ENCODE measurements at regions not wholly inside any gene's neighbourhood (a gene's known extent, or its start where the extent isn't known, plus 50 kb on each side); places are given as distances from the start of the nearest gene placed in this dataset.

DNA sequence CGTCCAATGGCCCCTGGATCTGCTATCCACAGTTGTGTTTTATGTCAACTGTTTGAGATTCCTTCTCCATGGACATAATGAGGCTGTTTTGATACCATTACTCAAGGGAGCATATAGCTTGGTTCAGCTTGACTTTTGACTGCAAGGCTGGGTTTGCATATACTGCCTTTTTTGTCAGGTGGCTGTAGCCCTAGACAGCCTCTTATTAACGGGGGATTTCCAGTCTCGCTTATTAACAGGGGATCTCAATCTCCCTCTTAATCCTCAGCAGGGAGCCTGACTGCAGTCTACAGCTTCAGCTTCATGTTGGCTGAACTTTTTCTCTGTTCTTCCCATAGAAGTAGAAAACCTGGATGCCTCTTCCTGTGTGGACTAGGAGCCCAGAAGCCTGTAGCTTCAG, 73.7 kb upstream of the TNC start:
- TF ChIP-seq, protein P1, sequence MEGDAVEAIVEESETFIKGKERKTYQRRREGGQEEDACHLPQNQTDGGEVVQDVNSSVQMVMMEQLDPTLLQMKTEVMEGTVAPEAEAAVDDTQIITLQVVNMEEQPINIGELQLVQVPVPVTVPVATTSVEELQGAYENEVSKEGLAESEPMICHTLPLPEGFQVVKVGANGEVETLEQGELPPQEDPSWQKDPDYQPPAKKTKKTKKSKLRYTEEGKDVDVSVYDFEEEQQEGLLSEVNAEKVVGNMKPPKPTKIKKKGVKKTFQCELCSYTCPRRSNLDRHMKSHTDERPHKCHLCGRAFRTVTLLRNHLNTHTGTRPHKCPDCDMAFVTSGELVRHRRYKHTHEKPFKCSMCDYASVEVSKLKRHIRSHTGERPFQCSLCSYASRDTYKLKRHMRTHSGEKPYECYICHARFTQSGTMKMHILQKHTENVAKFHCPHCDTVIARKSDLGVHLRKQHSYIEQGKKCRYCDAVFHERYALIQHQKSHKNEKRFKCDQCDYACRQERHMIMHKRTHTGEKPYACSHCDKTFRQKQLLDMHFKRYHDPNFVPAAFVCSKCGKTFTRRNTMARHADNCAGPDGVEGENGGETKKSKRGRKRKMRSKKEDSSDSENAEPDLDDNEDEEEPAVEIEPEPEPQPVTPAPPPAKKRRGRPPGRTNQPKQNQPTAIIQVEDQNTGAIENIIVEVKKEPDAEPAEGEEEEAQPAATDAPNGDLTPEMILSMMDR (IDR thresholded peaks at IDR 0.05; ENCODE audit: poor library complexity), result no peak
- TF ChIP-seq EZH2 (IDR thresholded peaks at IDR 0.05; ENCODE audit: borderline replicate concordance) (no peak), EZH2phosphoT487 (IDR thresholded peaks at IDR 0.05; ENCODE audit: low read depth, severe bottlenecking, unreplicated experiment) (no peak)
